GM12891 (cell line): ENCODE measurements at regions not wholly inside any gene's neighbourhood (a gene's known extent, or its start where the extent isn't known, plus 50 kb on each side); places are given as distances from the start of the nearest gene placed in this dataset.
"Not testable (repeated sequence)": the region's sequence is repeated elsewhere in the genome, so short reads cannot be mapped to it uniquely, and the experiment has no call there.

Source experiments
- DNase-seq: peaks from one replicate; pipeline ENCODE4 v3.0.0; 2011; ENCODE audit warnings: low spot score; ENCODE audit not compliant: insufficient read length
- FAIRE-seq: peaks from 2 replicates; lab custom pipeline; 2011; peaks lifted over from hg19 to GRCh38; lab: Jason Lieb, UNC
- PAX5 ChIP-seq: IDR thresholded peaks from 2 replicates; pipeline ENCODE4 v1.6.1; 2011; ENCODE audit warnings: low read length, moderate library complexity, mild to moderate bottlenecking; ENCODE audit not compliant: insufficient read depth, severe bottlenecking
- POLR2A ChIP-seq: IDR thresholded peaks from 2 replicates; pipeline ENCODE4 v1.6.1; 2011; ENCODE audit warnings: low read depth, low read length, control low read depth
- POLR2AphosphoS5 ChIP-seq: IDR thresholded peaks from 2 replicates; pipeline ENCODE4 v1.6.1; 2011; ENCODE audit warnings: low read depth, low read length, control low read depth
- POU2F2 ChIP-seq: IDR thresholded peaks from 2 replicates; pipeline ENCODE4 v1.6.1; 2011; ENCODE audit warnings: low read depth, mild to moderate bottlenecking, control low read depth, low read length, moderate library complexity
- SPI1 ChIP-seq: IDR thresholded peaks from 2 replicates; pipeline ENCODE4 v1.6.1; 2011; ENCODE audit warnings: low read depth, low read length, control low read depth
- TAF1 ChIP-seq: IDR thresholded peaks from 2 replicates; pipeline ENCODE4 v1.6.1; 2011; ENCODE audit warnings: low read depth, low read length, control low read depth

DNA sequence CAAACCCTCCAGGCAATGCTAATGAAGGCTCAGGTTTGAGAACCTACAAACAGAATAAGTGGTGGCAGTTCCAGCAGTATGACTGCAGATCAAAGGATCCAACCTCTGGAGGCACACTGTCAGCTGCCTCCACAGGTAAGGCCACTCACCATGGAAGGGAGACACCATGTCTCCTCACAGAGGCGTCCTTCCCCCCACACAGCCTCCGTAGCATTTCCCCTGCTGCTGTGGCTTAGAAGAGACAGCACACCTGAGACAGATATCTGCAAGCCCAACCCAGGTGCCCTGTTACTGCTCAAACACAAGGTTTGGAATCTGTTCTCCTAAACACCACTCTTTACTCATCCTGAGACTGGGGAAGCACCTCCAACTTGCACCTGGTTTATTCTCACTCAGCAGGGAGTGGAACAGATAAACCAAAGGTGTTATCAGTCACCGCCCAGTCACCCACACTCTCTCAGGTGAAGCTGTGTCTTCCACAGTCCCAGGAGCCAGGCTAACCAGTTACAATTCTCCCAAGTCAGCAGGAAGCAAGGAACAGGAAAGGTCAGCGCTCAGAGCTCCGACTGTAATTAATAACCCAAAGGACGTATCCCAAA lies 311.2 kb downstream of the FOXO1 start:
- FAIRE-seq: no peak
- TF ChIP-seq TAF1 (no peak), SPI1 (no peak), POLR2A (no peak), PAX5 (no peak), POU2F2 (no peak)

DNA sequence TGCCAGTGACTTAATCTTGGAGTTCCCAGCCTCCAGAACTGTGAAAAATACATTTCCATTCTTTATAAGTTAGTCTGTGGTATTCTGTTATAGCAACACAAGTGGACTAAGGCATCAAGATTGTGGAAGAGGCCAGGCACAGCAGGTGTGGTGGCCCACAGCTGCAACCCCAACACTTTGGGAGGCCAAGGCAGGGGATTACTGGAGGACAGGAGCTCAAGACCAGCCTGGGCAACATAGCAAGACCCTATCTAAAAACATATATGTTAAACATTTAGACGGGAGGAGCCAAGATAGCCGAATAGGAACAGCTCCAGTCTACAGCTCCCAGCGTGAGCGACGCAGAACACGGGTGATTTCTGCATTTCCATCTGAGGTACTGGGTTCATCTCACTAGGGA lies 310.4 kb downstream of the FOXO1 start:
- DNase-seq (no peak), FAIRE-seq (no peak)
- TF ChIP-seq PAX5: no peak
- TF ChIP-seq SPI1: no peak
- no peak for TF ChIP-seq TAF1
- no peak for TF ChIP-seq POU2F2
- TF ChIP-seq POLR2AphosphoS5: no peak
- no peak for TF ChIP-seq POLR2A

More for the DNA sequence above, 311.2 kb downstream of the FOXO1 start:
- no peak for DNase-seq

DNA sequence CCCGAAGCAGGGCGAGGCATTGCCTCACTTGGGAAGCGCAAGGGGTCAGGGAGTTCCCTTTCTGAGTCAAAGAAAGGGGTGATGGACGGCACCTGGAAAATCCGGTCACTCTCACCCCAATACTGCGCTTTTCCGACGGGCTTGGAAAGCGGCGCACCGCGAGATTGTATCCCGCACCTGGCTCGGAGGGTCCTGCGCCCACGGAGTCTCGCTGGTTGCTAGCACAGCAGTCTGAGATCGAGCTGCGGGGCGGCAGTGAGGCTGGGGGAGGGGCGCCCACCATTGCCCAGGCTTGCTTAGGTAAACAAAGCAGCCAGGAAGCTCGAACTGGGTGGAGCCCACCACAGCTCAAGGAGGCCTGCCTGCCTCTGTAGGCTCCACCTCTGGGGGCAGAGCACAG lies 310.0 kb downstream of the FOXO1 start:
- not testable (repeated sequence) for FAIRE-seq, DNase-seq

DNA sequence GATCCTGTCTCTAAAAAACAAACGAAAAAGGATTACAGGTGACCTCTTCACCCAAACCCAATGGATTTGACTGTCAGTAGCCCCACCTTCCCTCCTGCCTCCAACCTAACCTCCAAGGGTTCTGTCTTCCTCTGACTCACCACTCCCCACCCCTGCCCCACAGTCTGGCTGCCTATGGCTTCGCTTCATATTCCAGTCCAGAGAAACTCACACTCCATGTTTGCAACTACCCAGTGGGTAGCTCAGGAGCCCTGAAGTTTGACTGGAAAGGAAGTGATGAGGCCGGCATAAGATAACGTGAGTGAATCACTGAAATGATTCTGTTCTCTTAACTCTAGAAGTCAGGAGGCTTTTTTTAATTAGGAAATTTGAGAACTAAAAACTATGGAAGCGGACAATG lies 303.9 kb downstream of the FOXO1 start:
- FAIRE-seq (no peak), DNase-seq (no peak)
- TF ChIP-seq POLR2AphosphoS5: no peak
- TF ChIP-seq SPI1: no peak
- TF ChIP-seq POU2F2: no peak
- TF ChIP-seq TAF1: no peak
- no peak for TF ChIP-seq PAX5
- no peak for TF ChIP-seq POLR2A

DNA sequence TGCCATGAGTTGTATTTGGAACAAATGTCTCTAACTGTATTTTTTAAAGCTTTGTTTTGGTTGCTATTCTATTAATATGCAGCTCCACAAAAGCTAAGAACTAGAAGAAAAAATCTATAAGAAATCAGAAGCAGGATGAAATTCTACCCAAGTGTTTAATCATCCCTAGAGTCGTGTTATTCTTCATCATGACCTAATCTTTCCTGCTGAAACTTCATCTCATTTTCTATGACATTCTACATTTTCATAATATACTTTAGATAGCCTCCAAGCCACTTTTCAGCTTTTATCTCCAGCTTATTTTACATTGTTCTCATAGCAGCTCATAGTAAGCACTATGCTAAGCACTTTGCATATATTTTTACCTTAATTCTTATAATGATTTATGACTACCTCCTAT lies 302.8 kb downstream of the FOXO1 start:
- no peak for FAIRE-seq
- no peak for DNase-seq
- TF ChIP-seq POLR2A (no peak), SPI1 (no peak), POU2F2 (no peak), TAF1 (no peak), PAX5 (no peak), POLR2AphosphoS5 (no peak)

DNA sequence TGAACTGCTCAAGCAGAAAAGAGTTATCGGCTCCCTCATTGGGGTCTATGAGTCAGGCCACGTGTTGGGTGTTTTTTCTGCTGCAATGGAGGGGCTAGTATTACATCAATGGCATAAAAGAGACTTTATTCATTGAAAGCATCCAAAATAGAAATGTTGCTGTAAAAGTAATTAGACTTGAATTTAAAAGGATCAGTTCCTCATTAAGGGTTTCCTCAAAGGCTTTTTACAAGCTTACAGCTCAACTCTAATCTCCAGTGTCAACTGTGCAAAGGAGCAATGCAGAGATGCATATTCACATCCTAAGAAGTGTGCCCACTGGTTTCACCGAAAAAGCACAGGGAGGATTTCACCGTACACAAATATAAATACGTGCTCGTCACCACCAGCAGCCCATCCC lies 300.3 kb downstream of the FOXO1 start:
- TF ChIP-seq SPI1 (peak; percentile 51), POLR2AphosphoS5 (no peak), POU2F2 (no peak)
- FAIRE-seq (no peak), DNase-seq (no peak)

DNA sequence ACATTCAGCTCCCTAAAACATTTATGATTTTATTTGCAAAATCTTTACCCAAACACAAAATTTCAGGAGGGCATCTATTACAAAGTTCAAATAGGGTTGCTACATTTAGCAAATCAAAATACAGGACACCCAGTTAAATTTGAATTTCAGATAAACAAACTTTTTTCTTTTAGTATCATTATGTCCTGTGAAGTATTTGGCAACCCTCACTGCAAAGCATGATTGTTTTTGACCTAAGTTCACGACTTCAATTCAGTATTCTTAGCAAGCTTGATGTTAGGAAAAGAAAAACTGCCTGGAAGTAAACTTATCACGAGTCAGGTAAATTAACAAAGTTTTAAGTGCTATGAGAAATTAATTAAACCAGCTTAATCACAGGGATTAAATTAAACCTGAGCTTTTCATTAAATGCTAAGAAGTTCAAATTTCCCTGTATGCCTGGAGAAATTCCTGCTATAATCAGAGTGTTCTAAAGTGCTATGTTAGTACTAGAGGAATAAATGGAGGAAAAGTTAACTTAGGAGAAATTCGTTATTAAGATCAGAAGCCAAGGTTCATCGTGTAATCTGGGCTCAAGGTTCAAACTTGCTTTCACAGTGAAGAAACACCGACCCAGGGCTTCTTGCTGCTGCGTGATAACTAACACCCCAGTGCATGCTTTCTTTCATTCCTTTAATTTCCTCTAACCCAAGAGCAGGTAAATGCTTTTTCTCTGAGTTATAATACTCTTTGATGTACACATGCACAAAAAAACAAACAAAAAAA lies 298.1 kb downstream of the FOXO1 start:
- no peak for FAIRE-seq
- TF ChIP-seq POLR2AphosphoS5 (no peak), TAF1 (no peak), POLR2A (no peak), SPI1 (no peak), POU2F2 (no peak), PAX5 (no peak)
- DNase-seq: no peak

DNA sequence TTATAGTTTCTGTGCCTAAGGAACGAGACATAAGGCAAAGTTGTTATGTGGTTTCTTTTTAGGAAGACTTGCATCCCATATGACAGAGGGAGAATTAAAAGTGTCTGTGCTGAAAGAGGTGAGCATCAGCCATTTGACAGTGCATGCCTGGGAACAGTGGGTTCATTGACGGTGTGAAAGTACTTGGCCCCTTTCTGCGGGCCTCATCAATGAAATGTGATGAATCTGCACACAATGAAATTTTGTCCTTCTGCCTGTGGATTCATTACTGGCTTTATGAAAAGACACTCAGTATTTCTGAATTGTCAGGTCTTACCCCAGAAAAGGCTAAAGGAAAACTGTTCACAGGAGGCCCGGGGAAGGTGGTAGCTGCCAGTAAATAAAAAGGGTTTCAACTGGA lies 295.8 kb downstream of the FOXO1 start:
- TF ChIP-seq PAX5 (no peak), POLR2A (no peak), POU2F2 (no peak), TAF1 (no peak), SPI1 (no peak), POLR2AphosphoS5 (no peak)
- FAIRE-seq: no peak

DNA sequence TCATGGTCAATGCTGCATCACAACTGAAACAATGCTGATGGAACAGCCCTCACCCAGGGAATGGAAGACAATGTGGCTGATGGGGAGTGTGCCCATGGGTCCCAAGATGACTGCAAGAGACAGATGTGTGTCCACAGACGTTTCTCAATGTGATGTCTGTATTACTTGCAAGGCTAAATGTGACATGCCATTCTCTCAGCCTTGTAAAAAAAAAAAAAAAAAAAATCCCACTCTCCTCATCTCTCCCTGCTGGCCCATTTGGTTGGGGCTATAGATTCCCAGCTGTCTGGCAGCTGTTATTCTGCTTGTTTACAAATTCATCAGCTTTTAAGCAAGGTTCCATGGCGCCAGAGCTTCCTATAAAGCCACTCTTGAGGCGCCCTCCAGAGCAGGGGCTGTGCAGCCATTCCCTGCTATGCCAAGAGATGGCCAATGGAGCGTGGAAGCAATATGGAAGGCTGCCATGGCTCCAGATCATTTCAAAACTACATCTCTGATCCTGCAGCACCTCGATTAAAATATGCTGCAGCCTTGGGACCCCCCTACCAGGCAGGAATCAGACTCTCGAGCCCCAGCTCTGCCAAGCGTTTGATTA lies 294.8 kb downstream of the FOXO1 start:
- DNase-seq (no peak), FAIRE-seq (no peak)
- TF ChIP-seq TAF1 (no peak), SPI1 (no peak), POLR2AphosphoS5 (no peak), POLR2A (no peak), PAX5 (no peak), POU2F2 (no peak)

More for the DNA sequence above, 295.8 kb downstream of the FOXO1 start:
- DNase-seq: no peak

DNA sequence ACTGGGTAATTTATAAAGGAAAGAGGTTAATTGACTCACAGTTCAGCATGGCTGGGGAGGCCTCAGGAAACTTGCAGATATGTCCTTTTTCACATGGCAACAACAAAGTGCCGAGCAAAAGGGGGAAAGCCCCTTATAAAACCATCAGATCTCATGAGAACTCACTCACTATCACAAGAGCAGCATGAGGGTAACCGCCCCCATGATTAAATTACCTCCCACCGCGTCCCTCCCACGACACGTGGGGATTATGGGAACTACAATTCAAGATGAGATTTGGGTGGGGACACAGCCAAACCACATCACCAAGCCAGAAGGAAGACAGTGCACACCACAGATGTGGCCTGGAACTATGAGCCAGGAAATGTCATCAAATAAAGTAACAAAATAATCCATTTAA lies 292.8 kb downstream of the FOXO1 start:
- DNase-seq, FAIRE-seq: not testable (repeated sequence)
